ENCODE measurements at regions not wholly inside any gene's neighbourhood (a gene's known extent, or its start where the extent isn't known, plus 50 kb on each side); places are given as distances from the start of the nearest gene placed in this dataset.

- TF ChIP-seq, protein P1, sequence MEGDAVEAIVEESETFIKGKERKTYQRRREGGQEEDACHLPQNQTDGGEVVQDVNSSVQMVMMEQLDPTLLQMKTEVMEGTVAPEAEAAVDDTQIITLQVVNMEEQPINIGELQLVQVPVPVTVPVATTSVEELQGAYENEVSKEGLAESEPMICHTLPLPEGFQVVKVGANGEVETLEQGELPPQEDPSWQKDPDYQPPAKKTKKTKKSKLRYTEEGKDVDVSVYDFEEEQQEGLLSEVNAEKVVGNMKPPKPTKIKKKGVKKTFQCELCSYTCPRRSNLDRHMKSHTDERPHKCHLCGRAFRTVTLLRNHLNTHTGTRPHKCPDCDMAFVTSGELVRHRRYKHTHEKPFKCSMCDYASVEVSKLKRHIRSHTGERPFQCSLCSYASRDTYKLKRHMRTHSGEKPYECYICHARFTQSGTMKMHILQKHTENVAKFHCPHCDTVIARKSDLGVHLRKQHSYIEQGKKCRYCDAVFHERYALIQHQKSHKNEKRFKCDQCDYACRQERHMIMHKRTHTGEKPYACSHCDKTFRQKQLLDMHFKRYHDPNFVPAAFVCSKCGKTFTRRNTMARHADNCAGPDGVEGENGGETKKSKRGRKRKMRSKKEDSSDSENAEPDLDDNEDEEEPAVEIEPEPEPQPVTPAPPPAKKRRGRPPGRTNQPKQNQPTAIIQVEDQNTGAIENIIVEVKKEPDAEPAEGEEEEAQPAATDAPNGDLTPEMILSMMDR (IDR thresholded peaks at IDR 0.05): no peak
- TF ChIP-seq EZH2 (IDR thresholded peaks at IDR 0.05; ENCODE audit: borderline replicate concordance, insufficient read depth, low read depth, low read length, poor library complexity, severe bottlenecking): no peak
These were observed 216.3 kb upstream of the SHH start for GRCh38 chr7:156028521-156028920.

Data from B cell (primary cell).